Spleen (tissue), 11 donors: ENCODE measurements at regions not wholly inside any gene's neighbourhood (a gene's known extent, or its start where the extent isn't known, plus 50 kb on each side); places are given as distances from the start of the nearest gene placed in this dataset.

Experiments used
- DNase-seq: peaks from one replicate; pipeline ENCODE4 v3.0.0-alpha.2; 2020
- H3K27ac ChIP-seq, 8 donors: fragments of 200-600 bp; sonication (generic) in 7 of 8; 1 replicate in 4 of 8; 2 replicates in 4 of 8; pipeline versions ENCODE4 v1.5.0 to v1.8.0; 2016 to 2021; ENCODE audit warnings: inconsistent platforms in 4 of 8, mild to moderate bottlenecking in 4 of 8, moderate library complexity in 1 of 8
- H3K27me3 ChIP-seq, 7 donors: fragments of 200-600 bp; sonication (generic) in 6 of 7; replicated peaks in 1 of 7; 1 replicate in 4 of 7; 2 replicates in 3 of 7; pipeline versions ENCODE4 v1.5.0 to v1.8.0; 2016 to 2021; ENCODE audit warnings: inconsistent platforms in 3 of 7, mild to moderate bottlenecking in 1 of 7
- H3K36me3 ChIP-seq, 6 donors: fragments of 200-600 bp; sonication (generic) in 5 of 6; 1 replicate in 4 of 6; 2 replicates in 2 of 6; pipeline versions ENCODE4 v1.5.0 to v1.8.0; 2016 to 2021; ENCODE audit warnings: inconsistent platforms in 2 of 6
- H3K4me1 ChIP-seq, 6 donors: fragments of 200-600 bp; sonication (generic) in 5 of 6; 1 replicate in 3 of 6; 2 replicates in 3 of 6; pipeline versions ENCODE4 v1.5.0 to v1.8.0; 2016 to 2021; ENCODE audit warnings: inconsistent platforms in 3 of 6
- H3K4me3 ChIP-seq, 8 donors: fragments of 200-600 bp; sonication (generic) in 7 of 8; 1 replicate in 4 of 8; 2 replicates in 4 of 8; pipeline versions ENCODE4 v1.5.0 to v1.8.0; 2016 to 2021; ENCODE audit warnings: inconsistent platforms in 4 of 8, mild to moderate bottlenecking in 4 of 8, moderate library complexity in 2 of 8
- H3K9me3 ChIP-seq, 8 donors: fragments of 200-600 bp; sonication (generic) in 7 of 8; 1 replicate in 4 of 8; 2 replicates in 4 of 8; pipeline versions ENCODE4 v1.5.0 to v1.8.0; 2016 to 2021; ENCODE audit warnings: inconsistent platforms in 4 of 8
- POLR2A ChIP-seq, 3 donors: fragments of 450-650 bp; IDR thresholded peaks; one replicate each; pipeline ENCODE4 v1.5.1; 2017; ENCODE audit warnings: antibody characterized with exemption in 3 of 3, mild to moderate bottlenecking in 1 of 3
- POLR2AphosphoS5 ChIP-seq, 3 donors: sonication (generic); formaldehyde crosslinking; IDR thresholded peaks; one replicate each; pipeline ENCODE4 v1.5.1; 2017; ENCODE audit warnings: antibody characterized with exemption in 3 of 3
- WGBS, 5 donors: extraction: QIAGEN DNeasy Blood & Tissue Kit in 3 of 5; methylation state at CpG; one replicate each; pipeline versions ENCODE4 v1.1.5 to v1.1.7; 2013 to 2018; 5-methylcytosine and 5-hydroxymethylcytosine counted together
- intact Hi-C: fragments of 100-400 bp; cut with DNase I; formaldehyde crosslinking; loops from one replicate; pipeline ENCODE4 v1.15.0; 2023; ENCODE audit warnings: low total_unique reads
- TF ChIP-seq, protein P1 (sequence below), 11 experiments: fragments of 200-600 bp in 7 of 11; fragments of 450-650 bp in 4 of 11; sonication (generic) in 4 of 11; IDR thresholded peaks in 8 of 11; conservative IDR thresholded peaks in 3 of 11; 1 replicate in 7 of 11; 2 replicates in 4 of 11; pipeline versions ENCODE4 v1.4.0 to v1.8.0; 2016 to 2021; ENCODE audit warnings: antibody characterized with exemption in 11 of 11, inconsistent platforms in 4 of 11, mild to moderate bottlenecking in 1 of 11
- donor health status: healthy with polysubstance abuse.
- donor health status: DM: no; HTN: no; CAD: no; lungs with moderate emphysema.
- donor health status: DM: no; HTN: no; CAD: no.
- donor health status: Bipolar disorder and iron deficiency.
- donor health status: healthy.
- donor health status: DM: no; HTN: no; CAD: no.
- donor health status: DM: yes; HTN: yes; CAD: no.

DNA sequence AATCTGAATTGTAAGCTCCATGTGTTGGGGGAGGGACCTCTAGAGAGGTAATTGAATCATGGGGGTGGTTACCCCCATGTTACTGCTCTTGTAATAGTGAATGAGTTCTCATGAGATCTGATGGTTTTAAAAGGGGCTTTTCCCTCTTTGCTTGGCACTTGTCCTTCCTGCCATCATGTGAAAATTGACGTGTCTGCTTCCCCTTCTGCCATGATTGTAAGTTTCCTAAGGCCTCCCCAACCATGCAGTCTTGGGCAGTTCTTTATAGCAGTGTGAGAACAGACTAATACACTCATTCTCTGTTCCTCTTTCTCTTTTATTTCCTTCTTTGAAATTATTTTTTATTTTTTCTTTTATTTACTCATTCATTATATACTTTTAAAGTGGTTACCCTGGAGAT is 239.4 kb downstream of the CSNK2A3 start:
- no peaks in the 10 kb centered on the region for H3K4me1 ChIP-seq
- intact Hi-C loops: no loop called here
- no peaks in the 10 kb centered on the region for H3K27me3 ChIP-seq
- H3K4me3 ChIP-seq: no peak overlapping the region
- H3K9me3 ChIP-seq: peaks cover 0 to 32% (median 21%) of the 10 kb centered on the region in 8 donors
- no peaks in the 10 kb centered on the region for H3K36me3 ChIP-seq
- no peak for DNase-seq
- H3K27ac ChIP-seq: no peak overlapping the region
- WGBS, 5 donors: 45 to 67% (median 50%) methylated on average over 1 of the region's 1 CpG
- no peak for TF ChIP-seq POLR2AphosphoS5 (IDR thresholded peaks at IDR 0.05)
- TF ChIP-seq, protein P1, sequence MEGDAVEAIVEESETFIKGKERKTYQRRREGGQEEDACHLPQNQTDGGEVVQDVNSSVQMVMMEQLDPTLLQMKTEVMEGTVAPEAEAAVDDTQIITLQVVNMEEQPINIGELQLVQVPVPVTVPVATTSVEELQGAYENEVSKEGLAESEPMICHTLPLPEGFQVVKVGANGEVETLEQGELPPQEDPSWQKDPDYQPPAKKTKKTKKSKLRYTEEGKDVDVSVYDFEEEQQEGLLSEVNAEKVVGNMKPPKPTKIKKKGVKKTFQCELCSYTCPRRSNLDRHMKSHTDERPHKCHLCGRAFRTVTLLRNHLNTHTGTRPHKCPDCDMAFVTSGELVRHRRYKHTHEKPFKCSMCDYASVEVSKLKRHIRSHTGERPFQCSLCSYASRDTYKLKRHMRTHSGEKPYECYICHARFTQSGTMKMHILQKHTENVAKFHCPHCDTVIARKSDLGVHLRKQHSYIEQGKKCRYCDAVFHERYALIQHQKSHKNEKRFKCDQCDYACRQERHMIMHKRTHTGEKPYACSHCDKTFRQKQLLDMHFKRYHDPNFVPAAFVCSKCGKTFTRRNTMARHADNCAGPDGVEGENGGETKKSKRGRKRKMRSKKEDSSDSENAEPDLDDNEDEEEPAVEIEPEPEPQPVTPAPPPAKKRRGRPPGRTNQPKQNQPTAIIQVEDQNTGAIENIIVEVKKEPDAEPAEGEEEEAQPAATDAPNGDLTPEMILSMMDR (IDR thresholded peaks at IDR 0.05 in 8 of 11, conservative IDR thresholded peaks at IDR 0.05 in 3 of 11): no peak

DNA sequence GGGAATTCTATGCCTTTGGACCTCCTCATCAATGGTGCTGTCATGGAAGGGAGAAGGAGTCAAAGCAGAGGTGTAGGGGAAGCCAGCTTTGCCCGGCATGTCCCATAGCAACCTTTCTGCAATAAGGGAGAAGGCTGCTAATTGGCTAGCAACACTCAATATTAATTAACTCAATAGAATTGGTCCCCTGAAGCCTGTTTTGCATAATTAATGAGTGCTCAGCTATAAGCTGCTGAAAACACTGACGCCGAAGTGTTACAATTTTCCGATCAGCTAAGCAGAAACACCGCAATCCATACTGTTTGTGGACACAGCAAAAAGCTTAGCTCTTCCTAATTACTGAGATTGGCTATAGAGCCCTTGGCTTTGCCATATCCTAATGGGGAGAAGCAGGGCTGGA is 245.0 kb downstream of the CSNK2A3 start:
- Histone ChIP-seq H3K36me3 (no peaks in the 10 kb centered on the region), H3K27me3 (no peaks in the 10 kb centered on the region), H3K9me3 (peaks cover 0 to 12% (median 5%) of the 10 kb centered on the region in 8 donors), H3K4me3 (no peak overlapping the region), H3K4me1 (no peaks in the 10 kb centered on the region), H3K27ac (no peak overlapping the region)
- no peak for DNase-seq
- intact Hi-C loops: no loop called here
- whole genome bisulfite sequencing, 5 donors: 90 to 99% (median 96%) methylated on average over 5 of the region's 5 CpGs
- no peak for TF ChIP-seq POLR2AphosphoS5 (IDR thresholded peaks at IDR 0.05)
- TF ChIP-seq POLR2A (IDR thresholded peaks at IDR 0.05): no peak
- TF ChIP-seq, protein P1 (IDR thresholded peaks at IDR 0.05 in 8 of 11, conservative IDR thresholded peaks at IDR 0.05 in 3 of 11): no peak

DNA sequence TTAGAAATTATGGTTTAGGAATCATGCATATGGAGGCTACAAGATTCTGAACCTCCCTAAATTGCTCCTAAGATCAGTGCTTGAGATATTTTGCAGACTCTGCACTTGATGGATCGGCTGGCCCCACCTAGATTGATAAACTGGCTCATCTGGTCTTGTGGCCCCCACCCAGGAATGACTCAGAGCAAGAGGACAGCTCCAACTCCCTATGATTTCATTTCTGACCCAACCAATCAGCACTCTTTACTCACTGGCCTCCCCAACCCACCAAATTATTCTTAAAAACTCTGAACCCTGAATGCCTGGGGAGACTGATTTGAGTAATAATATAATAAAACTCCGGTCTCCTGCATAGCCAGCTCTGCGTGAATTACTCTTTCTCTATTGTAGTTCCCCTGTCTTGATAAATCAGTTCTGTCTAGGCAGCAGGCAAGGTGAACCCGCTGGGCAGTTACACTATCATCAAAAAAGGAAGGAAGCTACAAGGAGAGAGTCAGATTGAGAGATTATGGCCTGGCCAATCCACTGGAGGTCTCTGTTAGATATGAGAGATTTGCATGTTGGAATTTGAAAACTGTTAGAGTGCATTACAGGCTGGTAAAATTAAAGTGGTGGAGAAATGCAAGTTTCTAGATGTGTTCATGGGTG is 245.8 kb downstream of the CSNK2A3 start:
- no peak overlapping the region for H3K4me3 ChIP-seq
- H3K9me3 ChIP-seq: peaks cover 0 to 13% (median 7%) of the 10 kb centered on the region in 8 donors
- intact Hi-C loops: no loop called here
- no peak for DNase-seq
- no peak overlapping the region for H3K27ac ChIP-seq
- no peaks in the 10 kb centered on the region for H3K4me1 ChIP-seq
- H3K36me3 ChIP-seq: no peaks in the 10 kb centered on the region
- 58 to 82% (median 69%) methylated on average over 4 of the region's 4 CpGs for WGBS, 5 donors
- H3K27me3 ChIP-seq: no peaks in the 10 kb centered on the region
- TF ChIP-seq, protein P1 (IDR thresholded peaks at IDR 0.05 in 8 of 11, conservative IDR thresholded peaks at IDR 0.05 in 3 of 11): no peak
- TF ChIP-seq POLR2A (IDR thresholded peaks at IDR 0.05) (no peak), POLR2AphosphoS5 (IDR thresholded peaks at IDR 0.05) (no peak)

DNA sequence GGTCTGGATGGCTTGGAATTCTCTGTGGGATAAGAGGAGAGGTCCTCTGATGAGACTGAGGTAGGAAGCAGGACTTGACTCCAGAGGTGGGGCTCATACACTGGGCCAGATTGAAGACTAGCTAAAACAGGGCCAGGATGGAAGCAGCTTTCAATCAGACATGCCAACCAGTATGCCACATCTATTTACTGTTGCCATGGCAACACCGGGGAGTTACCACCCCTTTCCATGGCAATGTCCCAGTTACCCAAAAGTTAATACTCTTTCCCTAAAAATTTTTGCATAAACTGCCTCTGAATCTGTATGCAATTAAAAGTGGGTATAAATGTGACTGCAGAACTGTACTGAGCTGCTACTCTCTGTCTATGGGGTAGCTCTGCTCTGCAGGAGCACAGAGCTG is 247.5 kb upstream of the ZBED5 start:
- Histone ChIP-seq H3K4me3 (no peak overlapping the region), H3K27ac (no peak overlapping the region), H3K27me3 (no peaks in the 10 kb centered on the region), H3K9me3 (peaks cover 0 to 18% (median 7%) of the 10 kb centered on the region in 8 donors), H3K4me1 (no peaks in the 10 kb centered on the region), H3K36me3 (no peaks in the 10 kb centered on the region)
- DNase-seq: no peak
- WGBS, 5 donors: 87 to 96% (median 89%) methylated on average over 1 of the region's 1 CpG
- intact Hi-C loops: no loop called here
- no peak for TF ChIP-seq POLR2A (IDR thresholded peaks at IDR 0.05)
- TF ChIP-seq, protein P1 (IDR thresholded peaks at IDR 0.05 in 8 of 11, conservative IDR thresholded peaks at IDR 0.05 in 3 of 11): no peak
- no peak for TF ChIP-seq POLR2AphosphoS5 (IDR thresholded peaks at IDR 0.05)
